Testis (tissue), 2 donors: ENCODE measurements at regions not wholly inside any gene's neighbourhood (a gene's known extent, or its start where the extent isn't known, plus 50 kb on each side); places are given as distances from the start of the nearest gene placed in this dataset.

Experiments used
- DNase-seq: peaks from one replicate; pipeline ENCODE4 v3.0.0-alpha.2; 2019
- H3K27ac ChIP-seq, 2 donors: fragments of 200-600 bp; sonication (generic); one replicate each; pipeline ENCODE4 v1.5.1; 2019
- H3K27me3 ChIP-seq: fragments of 200-600 bp; sonication (generic); one replicate; pipeline ENCODE4 v1.5.1; 2019
- H3K36me3 ChIP-seq: fragments of 200-600 bp; sonication (generic); one replicate; pipeline ENCODE4 v1.5.1; 2017; ENCODE audit warnings: low read depth; ENCODE audit errors: missing control alignments
- H3K4me1 ChIP-seq: fragments of 200-600 bp; sonication (generic); one replicate; pipeline ENCODE4 v1.5.1; 2019
- H3K4me3 ChIP-seq, 2 donors: fragments of 200-600 bp; sonication (generic); one replicate each; pipeline ENCODE4 v1.5.1; 2017 to 2019
- H3K9me3 ChIP-seq: fragments of 200-600 bp; sonication (generic); one replicate; pipeline ENCODE4 v1.5.1; 2017
- CTCF ChIP-seq, 3 experiments: fragments of 450-650 bp in 2 of 3; fragments of 200-600 bp in 1 of 3; sonication (generic) in 1 of 3; IDR thresholded peaks; one replicate each; pipeline ENCODE4 v1.5.1; 2016 to 2019; ENCODE audit warnings: antibody characterized with exemption in 3 of 3, mild to moderate bottlenecking in 2 of 3, moderate library complexity in 1 of 3
- POLR2A ChIP-seq: fragments of 450-650 bp; IDR thresholded peaks from one replicate; pipeline ENCODE4 v1.6.1; 2017; ENCODE audit warnings: antibody characterized with exemption, mild to moderate bottlenecking, moderate library complexity
- WGBS, 2 donors: methylation state at CpG; one replicate each; pipeline ENCODE4 v1.1.5; 2018; 5-methylcytosine and 5-hydroxymethylcytosine counted together
- intact Hi-C: fragments of 100-400 bp; cut with DNase I; formaldehyde crosslinking; loops from one replicate; pipeline ENCODE4 v1.15.1; 2023; ENCODE audit warnings: low total_unique reads

- no peak for DNase-seq
- no peak for TF ChIP-seq POLR2A
- no peak for TF ChIP-seq CTCF (IDR thresholded peaks at IDR 0.05)
- 88 to 98% methylated on average over 3 of the region's 3 CpGs for WGBS, 2 donors
- no peaks in the 10 kb centered on the region for H3K4me1 ChIP-seq
- no peak overlapping the region for H3K27ac ChIP-seq
- intact Hi-C loops = no loop called here
- H3K27me3 ChIP-seq = no peaks in the 10 kb centered on the region
- H3K36me3 ChIP-seq = no peaks in the 10 kb centered on the region
- no peaks in the 10 kb centered on the region for H3K9me3 ChIP-seq
- no peak overlapping the region for H3K4me3 ChIP-seq
Measured at GRCh38 chr6:2426561-2427340, 181.3 kb upstream of the GMDS start.

- no peak for TF ChIP-seq CTCF (IDR thresholded peaks at IDR 0.05)
- no peak for TF ChIP-seq POLR2A
- DNase-seq = no peak
- Histone ChIP-seq H3K36me3 (no peaks in the 10 kb centered on the region), H3K27ac (no peak overlapping the region), H3K4me3 (no peak overlapping the region), H3K9me3 (no peaks in the 10 kb centered on the region), H3K4me1 (no peaks in the 10 kb centered on the region), H3K27me3 (no peaks in the 10 kb centered on the region)
- 64 to 76% methylated on average over 1 of the region's 1 CpG for WGBS, 2 donors
- intact Hi-C loops = no loop called here
Measured at GRCh38 chr6:2416128-2416712, 170.8 kb upstream of the GMDS start.

- intact Hi-C loops = no loop called here
- TF ChIP-seq POLR2A = no peak
- DNase-seq = no peak
- H3K4me3 ChIP-seq = peak overlapping the region in 1 of 2 donors; percentile 6
- no peak overlapping the region for H3K27ac ChIP-seq
- no peaks in the 10 kb centered on the region for H3K4me1 ChIP-seq
- no peaks in the 10 kb centered on the region for H3K9me3 ChIP-seq
- 59 to 68% methylated on average over 19 of the region's 19 CpGs for WGBS, 2 donors
- no peaks in the 10 kb centered on the region for H3K27me3 ChIP-seq
- H3K36me3 ChIP-seq = no peaks in the 10 kb centered on the region
Measured at GRCh38 chr6:2414885-2415547, 169.6 kb upstream of the GMDS start.

GRCh38 chr6:2412731-2413130, 167.3 kb upstream of the GMDS start:
- intact Hi-C loops = no loop called here
- H3K27ac ChIP-seq = no peak overlapping the region
- H3K4me1 ChIP-seq = no peaks in the 10 kb centered on the region
- 55 to 74% methylated on average over 4 of the region's 4 CpGs for WGBS, 2 donors
- H3K4me3 ChIP-seq = no peak overlapping the region
- TF ChIP-seq POLR2A (no peak), CTCF (IDR thresholded peaks at IDR 0.05) (no peak)
- H3K9me3 ChIP-seq = no peaks in the 10 kb centered on the region
- DNase-seq = no peak
- no peaks in the 10 kb centered on the region for H3K27me3 ChIP-seq
- H3K36me3 ChIP-seq = no peaks in the 10 kb centered on the region

GRCh38 chr6:2410656-2411380, 165.4 kb upstream of the GMDS start:
- Histone ChIP-seq H3K36me3 (no peaks in the 10 kb centered on the region), H3K9me3 (no peaks in the 10 kb centered on the region), H3K4me3 (no peak overlapping the region), H3K27me3 (no peaks in the 10 kb centered on the region), H3K27ac (no peak overlapping the region), H3K4me1 (no peaks in the 10 kb centered on the region)
- no peak for DNase-seq
- intact Hi-C loops = no loop called here
- WGBS, 2 donors = 93 to 95% methylated on average over 4 to 7 of the region's 7 CpGs
- TF ChIP-seq POLR2A = no peak
- TF ChIP-seq CTCF (IDR thresholded peaks at IDR 0.05) = no peak
